NAMALWA (cell line): ENCODE measurements at regions not wholly inside any gene's neighbourhood (a gene's known extent, or its start where the extent isn't known, plus 50 kb on each side); places are given as distances from the start of the nearest gene placed in this dataset.
"Not testable (repeated sequence)": the region's sequence is repeated elsewhere in the genome, so short reads cannot be mapped to it uniquely, and the experiment has no call there.

Source experiments
- DNase-seq: peaks from one replicate; pipeline ENCODE4 v3.0.0-alpha.2; 2015; ENCODE audit warnings: low spot score

DNA sequence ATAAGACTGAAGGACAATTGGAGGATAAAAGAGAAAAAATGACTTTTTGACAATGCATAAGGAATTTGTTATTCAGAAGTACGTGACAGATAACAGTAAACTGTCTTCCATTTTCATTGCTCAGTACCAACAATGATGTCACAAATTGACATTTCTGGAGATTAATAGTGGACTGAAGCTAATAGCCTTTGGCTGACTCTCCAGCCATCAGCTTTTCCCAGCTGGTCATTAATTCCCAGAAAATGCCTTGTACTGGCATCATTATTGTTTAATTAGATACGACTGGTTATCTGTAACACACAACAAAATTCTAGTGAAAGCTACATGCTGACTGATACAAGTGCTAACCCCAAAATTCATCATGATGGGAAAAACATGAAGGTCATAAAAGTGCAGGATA lies 147.9 kb upstream of the FGF13 start:
- DNase-seq: no peak

DNA sequence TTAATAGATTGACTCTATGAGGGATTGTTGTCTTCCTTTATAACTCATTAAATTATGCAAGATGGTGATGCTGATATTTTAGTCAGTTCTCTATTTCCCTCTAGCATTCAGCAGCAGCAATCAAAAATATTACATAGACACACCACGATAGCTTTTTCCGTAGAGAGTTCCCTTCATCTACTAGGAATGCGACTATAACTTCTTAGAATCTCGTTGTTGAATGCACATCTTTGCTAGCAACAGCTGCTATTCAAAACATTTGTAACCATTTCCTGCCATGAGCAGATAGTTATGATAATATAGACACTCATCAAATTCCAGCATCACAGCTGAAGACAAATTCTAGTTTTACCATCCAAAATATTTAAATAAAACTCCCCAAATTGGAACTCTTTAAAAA lies 147.4 kb upstream of the FGF13 start:
- DNase-seq: no peak

DNA sequence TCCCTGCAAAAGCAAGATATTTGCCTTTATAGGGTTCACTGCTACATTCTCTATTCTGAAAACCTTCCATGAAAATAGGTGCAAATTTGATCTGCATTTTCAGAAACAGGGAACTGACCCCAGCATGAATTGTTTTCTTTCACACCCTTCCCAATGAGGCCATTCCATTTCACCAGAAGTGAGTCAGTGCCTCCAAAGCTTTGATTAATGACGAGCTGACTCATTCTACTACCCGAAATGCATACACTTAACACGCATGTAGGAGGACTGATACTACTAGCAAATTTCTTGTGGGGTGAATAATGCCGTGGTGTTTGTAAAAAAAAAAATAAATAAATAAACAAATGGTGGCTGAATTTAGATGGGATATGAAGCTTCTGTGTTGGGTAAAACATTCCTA lies 146.9 kb upstream of the FGF13 start:
- DNase-seq: no peak

DNA sequence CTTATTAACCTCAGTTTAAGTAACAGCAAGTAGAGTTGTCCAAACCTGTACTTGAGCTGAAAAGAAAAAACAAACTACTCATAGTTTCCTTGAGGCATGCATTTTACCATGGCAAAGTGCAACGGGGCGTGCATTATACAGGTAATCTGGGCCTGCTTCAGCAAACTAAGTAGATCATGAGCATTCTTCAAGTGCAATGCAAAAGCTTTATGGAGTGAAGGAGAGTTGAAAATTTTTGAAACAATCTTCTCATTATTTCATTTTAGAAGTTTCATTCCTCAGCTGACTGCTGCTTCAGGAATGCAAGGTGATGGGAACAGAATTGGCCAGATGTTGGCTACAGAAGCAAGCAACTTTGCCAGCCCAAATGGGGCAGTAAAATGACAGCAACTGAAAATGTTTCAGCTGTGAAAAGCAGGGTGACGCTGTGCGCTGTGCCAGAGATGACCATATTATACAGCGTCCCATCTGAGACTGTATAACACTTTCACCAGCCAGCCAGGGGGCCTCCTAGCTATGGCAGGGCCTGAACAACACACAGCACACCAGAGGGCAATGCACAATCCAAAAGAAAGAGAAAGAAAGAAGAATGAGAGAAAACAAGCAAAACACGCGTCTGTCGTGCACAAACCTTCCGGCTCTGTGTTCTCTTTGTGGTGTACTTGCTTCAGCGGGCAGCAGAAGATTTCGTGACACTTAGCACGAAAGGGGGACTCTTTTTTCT lies 145.5 kb upstream of the FGF13 start:
- no peak for DNase-seq

DNA sequence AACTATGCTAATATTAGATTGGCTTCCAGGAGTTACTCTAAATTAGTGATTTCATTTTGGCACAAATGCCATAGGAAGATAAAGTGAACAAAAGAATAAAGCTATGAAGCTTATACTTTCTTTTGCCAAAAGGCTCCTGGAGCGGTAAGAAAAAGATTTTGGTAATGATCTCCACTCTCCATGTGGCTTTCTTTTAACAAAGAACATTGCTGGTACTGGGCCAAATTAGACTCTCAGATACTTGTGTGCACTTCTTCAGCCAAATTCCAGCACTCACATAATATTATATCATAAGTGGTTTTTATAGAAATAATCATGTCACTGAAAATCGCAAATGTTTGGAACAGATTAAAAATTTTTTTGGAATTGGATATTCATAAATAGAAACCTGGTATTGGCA lies 142.4 kb upstream of the FGF13 start:
- no peak for DNase-seq

DNA sequence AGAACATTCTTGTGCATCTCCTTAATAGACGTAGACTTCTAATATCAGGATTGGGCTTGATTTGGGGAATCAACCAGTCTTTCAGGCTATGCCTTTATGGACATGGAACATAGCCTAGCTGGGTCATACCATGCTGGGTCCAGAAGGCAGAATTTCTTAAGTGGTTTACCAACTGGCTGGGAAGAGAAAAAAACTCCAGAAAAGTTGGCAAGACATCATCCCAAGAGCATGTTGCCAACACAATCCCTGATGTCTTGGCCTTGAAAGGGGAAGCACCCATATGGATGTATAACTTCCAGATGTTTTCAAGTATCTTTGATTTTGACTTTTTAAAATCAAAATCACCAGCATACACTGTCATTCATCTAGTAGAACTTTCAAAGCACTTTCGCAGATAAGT lies 138.0 kb upstream of the FGF13 start:
- no peak for DNase-seq

GRCh38 chrX:138847930-138848329 lies 136.4 kb upstream of the FGF13 start:
- DNase-seq: peak; percentile 1

- DNase-seq: no peak
Observed at GRCh38 chrX:138845786-138846185, 134.3 kb upstream of the FGF13 start.

- not testable (repeated sequence) for DNase-seq
Observed at GRCh38 chrX:138807400-138807799, 95.9 kb upstream of the FGF13 start.

DNA sequence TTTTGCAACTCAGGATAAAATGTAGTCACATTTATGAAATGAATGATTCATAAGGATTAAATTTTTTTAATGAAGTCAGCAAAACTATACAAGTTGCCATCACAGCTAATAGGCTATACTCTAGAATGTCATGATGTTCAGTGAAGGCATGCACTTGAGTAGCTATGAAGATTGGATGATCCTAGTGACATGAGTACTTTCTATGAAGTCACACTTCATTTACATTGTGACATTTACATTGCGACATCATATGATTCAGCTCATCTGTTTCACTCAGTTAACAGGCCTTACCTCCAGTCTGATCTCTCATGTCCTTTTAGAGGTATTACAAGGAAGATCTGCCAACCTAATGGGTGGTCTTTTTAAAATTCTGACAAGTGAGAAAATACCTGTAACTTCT lies 82.7 kb upstream of the FGF13 start:
- no peak for DNase-seq

DNA sequence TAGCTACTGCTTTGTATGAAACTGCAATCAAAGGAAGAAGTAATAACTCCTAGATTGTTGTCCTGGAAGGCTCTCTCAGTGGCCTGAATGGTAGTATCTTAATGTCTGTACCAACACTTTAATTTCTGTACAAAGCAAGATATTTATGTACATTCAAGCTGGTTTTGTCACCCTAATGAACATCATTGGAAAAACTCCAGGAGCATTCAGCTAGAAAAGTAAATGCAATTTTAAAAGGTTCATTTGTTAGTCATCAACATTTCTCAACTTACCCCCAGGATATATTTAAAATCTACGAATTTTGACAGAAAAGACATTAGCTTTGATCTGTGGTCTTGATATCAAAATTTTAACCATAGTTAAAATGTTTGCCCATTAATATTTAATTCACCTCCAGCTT lies 80.0 kb upstream of the FGF13 start:
- DNase-seq: no peak

DNA sequence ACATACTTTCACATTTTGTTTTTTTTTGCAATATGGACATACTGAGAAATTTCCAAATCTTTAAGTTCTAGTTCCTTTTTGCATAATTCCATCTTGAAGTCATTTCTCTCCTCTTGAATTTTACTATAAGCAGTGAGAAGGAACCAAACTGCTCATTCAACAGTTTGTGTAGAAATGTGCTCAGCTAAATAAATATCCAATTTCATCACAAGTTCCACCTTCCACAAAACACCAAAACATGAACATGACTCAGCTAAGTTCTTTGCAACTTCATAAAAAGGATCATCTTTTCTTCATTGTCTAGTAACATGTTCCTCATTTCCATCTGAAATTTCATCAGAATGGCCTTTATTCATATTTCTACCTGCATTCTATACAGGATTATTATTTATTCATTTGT lies 77.3 kb upstream of the FGF13 start:
- no peak for DNase-seq

DNA sequence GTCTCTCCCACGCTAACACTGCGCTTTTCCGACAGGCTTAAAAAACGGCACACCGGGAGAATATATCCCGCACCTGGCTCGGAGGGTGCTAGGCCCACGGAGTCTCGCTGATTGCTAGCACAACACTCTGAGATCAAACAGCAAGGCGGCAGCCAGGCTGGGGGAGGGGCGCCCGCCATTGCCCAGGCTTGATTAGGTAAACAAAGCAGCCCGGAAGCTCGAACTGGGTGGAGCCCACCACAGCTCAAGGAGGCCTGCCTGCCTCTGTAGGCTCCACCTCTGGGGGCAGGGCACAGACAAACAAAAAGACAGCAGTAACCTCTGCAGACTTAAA lies 67.0 kb upstream of the FGF13 start:
- DNase-seq: not testable (repeated sequence)

DNA sequence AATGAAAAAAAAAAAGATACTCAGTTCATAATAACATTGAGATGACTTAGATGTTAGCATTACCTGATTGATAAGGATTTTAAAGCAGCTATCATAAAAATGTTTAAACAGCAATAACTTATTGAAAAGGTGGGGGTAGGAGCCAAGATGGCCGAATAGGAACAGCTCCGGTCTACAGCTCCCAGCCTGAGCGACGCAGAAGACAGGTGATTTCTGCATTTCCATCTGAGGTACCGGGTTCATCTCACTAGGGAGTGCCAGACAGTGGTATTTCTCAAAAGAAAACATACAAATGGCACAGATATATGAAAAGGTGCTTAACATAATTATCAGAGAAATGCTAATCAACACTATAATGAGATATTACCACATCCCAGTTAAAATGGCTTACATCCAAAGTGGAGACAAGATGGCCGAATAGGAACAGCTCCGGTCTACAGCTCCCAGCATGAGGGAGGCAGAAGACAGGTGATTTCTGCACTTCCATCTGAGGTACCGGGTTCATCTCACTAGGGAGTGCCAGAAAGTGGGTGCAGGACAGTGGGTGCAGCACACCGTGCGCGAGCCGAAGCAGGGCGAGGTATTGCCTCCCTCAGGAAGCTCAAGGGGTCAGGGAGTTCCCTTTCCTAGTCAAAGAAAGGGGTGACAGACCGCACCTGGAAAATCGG lies 66.5 kb upstream of the FGF13 start:
- not testable (repeated sequence) for DNase-seq

DNA sequence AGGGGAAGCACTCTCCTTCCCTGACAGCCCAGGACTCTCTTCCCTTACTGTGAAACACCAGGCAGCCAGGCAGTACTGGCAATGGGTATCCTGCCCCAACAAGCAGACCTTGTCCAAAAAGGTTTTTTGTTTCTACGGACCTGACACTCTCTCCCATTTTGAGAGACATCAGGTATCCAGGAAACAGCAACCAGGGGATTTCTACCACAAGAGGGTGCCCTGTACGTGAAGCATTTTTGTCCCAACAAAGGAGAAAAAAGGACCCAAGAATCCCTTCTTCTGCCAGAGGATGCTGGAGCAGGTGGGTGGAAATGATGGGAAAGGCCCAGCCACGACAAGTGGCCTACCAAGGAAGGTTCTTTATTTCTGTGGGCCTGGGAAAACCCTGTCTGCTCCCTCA lies 65.7 kb upstream of the FGF13 start:
- no peak for DNase-seq

- peak; percentile 34 for DNase-seq
Observed at GRCh38 chrX:138775517-138775916, 64.0 kb upstream of the FGF13 start.

DNA sequence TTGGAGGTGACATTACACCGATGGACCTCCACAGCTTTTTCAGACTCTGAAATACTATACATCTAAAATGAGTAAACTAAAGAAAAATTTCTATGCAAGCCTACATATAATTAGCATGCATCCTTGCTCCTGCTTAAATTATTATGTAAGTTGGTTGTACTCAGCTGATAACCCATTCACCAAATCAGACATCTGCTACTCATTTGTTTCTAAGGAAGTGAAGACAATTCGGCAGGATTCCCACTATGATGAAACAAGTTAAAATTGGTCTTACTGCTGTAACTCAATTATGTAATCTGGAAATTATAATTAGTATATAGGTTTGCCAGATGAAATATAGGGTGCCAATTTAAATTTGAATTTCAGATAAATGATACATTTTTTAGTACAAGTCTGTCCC lies 59.5 kb upstream of the FGF13 start:
- no peak for DNase-seq

DNA sequence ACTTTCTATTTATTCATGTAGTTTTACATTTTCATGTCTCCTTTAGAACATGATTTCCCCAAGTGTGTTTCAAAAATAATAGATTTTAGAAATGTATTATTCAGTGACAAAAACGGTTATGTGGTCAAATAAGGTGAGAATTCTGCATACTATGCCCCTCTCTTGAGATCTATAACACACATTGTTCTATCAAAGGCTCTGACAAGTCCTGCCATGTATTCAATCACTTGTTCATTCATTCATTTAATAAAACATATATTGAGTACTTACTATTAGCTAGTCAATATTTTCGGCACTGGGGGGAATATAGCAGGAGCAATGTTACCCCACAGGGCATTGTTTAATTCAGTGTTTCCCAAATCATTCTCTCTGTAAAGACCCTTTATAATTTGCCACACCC lies 58.4 kb upstream of the FGF13 start:
- DNase-seq: no peak

DNA sequence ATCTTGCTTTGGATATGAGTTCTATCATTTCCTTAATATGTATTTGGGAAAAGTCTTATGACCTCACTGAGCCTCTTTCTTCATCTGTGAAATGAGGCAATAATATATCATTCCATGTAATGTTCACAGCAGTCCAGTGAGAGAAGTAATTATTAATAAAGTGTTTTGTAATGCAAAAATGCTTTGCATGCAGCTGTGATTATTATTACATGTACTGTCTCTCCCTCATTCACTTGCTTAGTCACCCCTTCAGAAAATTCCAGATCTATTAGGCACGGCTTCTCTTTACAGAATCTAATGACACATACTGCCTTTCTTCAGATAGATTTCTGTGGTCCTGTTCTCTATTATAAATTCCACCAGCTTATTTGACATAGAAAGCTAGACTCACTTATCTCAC lies 53.5 kb upstream of the FGF13 start:
- DNase-seq: no peak

DNA sequence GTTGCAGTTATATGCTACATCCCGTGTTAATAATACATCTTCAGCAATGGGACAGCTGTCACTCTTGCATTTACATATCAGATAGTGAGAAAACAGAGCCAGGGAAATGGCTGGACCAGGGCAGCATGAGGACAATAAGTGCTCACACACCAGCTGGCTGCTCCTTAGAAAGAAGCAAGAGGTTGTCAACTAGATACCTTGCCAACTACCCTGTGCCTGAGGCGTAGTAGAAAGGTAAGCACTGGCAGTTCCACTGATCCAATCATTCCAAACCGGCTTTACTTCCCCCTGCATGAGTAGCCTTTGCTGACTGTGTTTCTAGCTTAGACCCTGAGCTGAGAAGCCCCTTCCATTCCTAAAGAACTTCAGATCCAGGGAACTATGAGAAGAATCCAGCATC lies 52.2 kb upstream of the FGF13 start:
- no peak for DNase-seq

GRCh38 chrX:138761380-138761779 lies 49.9 kb upstream of the FGF13 start:
- no peak for DNase-seq
